ENCODE measurements at regions not wholly inside any gene's neighbourhood (a gene's known extent, or its start where the extent isn't known, plus 50 kb on each side); places are given as distances from the start of the nearest gene placed in this dataset.

DNA sequence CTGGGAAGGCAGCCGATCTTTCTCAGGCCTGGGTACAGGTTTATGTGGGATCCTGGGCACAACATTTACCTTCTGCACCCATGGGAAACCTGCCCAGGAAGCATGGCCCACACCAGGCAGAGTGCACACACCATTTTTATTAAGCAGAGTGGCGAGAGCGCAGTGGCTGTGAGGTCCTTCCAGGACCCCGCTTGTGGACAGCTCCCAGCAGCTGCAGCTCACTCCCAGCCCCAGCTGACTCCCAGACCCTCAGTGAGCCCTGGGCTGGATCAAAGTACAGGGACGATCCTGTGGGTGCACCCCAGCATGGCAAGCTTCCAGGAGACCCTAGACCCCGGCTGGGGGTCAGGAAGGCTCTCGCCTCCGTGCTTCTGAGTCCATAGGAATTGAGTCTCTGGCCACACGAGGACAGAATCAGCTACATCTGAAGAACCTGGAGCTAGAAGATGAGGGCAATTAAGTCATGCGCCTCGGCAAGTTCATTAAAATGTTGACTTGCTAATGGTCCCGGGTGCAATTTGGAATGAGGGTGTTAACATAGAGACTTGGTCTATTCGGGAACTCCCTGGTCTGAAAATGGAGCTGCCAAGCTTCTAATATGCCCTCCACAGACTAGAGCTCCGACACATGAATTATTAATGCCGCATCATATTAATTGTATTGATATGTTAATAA lies 65.4 kb upstream of the SLCO4A1 start:
- DNase-seq (ENCODE audit: extremely low spot score, insufficient read length, low read depth): no peak
- no peak for FAIRE-seq

DNA sequence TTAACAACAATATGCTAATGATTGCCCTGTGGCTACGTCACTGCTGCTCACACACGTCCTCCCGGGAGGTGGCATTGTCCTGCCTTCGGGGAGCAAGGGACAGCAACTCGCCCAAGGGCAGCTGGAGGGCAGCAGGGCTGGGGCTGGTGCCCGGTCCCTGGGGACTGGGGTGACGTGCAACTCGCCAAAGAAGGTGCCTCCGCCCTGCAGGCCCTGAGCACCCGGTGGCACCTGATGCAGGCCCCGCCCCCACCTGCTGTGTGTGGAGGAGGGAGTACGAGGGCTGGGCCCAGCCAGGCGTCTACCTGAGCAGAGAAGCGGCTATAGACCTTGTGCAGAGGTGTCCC lies 64.8 kb upstream of the SLCO4A1 start:
- FAIRE-seq (no peak), DNase-seq (ENCODE audit: extremely low spot score, insufficient read length, low read depth) (no peak)

DNA sequence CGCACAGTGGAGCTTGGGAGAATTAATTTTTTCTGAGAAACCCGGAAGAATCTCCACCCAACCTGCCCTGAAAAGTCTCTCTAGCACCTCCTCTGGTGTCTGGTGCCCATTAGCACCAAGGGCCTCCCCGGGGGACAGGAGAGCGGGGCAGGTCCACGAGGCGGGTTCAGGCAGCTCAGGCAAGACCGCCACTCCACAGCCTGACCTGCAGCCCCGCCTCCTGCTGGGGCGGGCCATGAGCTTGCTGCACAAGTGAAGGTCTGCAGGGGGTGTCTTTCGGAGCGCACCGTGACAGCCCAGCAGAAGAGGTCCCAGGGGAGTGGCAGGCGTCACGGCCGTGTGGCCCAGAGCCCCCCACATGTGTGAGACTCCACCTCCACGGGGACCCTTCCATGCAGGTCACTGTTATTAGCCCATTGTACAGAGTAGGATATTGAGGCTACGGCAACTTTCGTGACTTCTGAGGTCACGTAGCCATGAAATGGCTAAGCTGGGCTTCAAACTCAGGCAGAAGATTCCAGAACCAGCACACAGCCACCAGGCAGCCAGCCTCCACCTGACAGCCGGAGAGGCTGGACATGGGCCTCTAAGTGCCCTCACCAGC lies 63.9 kb upstream of the SLCO4A1 start:
- no peak for DNase-seq (ENCODE audit: extremely low spot score, insufficient read length, low read depth)
- no peak for FAIRE-seq

DNA sequence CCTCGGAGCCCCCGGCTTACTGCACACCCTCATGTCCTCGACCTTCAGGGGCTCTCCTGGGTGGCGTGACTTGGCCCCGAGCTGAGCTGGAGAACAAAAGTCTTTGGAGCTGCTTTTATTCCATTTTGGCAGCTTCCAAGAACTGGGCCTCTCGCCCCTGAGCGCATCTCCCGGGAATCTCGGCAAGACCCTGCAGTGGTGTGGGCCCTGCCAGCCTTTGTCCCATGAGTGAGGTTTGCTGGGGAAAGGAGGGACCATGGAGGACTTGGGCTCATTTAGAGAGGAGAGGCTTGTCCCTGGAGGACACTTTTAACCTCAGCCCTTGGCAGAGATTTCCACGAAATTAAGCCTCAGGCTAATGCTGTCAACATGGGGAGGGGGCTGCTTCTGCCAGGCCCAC lies 62.3 kb upstream of the SLCO4A1 start:
- no peak for FAIRE-seq
- DNase-seq (ENCODE audit: extremely low spot score, insufficient read length, low read depth): no peak

DNA sequence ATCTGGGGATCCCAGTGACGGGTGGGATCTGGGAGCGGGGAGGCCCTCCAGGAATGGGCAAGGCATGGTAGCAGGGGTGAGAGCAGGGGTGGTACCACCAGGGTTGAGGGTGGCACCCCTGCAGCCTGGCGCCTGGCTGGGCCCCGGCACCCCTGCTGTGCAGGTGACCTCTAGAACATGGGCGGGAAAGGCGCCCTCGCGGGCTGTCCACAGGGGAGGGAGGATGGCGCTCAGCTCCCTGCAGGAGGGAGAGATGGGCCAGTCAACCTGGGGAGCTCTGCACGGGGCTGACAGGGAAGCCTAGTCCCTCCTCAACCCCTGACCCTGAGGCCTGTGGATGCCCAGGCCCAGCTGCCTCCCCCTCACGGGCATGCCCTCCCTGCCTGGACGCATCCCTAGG lies 61.6 kb upstream of the SLCO4A1 start:
- no peak for DNase-seq (ENCODE audit: extremely low spot score, insufficient read length, low read depth)
- FAIRE-seq: no peak

DNA sequence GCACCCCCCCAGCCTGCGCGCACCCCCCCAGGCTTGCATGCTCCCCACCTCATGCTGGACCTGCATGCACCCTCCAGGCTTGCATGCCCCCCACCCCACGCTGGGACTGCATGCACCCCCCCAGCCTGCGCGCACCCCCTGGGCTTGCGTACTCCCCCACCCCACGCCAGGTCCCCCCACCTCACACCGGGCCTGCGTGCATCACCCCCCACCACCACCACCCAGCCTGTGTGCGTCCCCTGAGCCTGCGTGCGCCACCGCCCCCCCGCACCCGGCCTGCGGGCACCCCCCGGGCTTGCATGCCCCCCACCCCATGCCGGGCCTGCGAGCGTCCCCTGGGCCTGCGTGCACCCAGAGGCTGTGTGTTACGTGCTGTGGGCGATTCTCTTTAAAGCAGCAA lies 61.0 kb upstream of the SLCO4A1 start:
- DNase-seq (ENCODE audit: extremely low spot score, insufficient read length, low read depth): no peak
- no peak for FAIRE-seq

DNA sequence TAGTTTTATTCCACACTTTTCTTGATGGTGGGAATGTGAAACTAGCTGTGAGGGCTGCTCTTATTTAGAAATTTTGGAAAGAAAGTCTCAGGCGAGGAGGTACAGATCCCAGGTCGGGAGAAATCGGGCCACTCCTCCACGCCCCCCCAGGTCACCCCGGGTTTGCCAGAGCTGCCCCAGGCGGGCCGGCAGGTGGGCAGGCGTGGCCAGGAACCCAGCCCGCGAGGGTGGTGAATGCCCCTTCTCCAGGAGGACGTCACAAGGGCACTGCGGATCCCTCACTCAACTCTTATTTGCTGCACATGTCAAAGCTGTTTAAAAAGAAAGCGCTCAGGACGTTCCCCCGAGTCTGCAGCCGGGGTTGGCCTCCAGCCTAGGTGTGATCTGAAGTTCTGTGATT lies 60.5 kb upstream of the SLCO4A1 start:
- FAIRE-seq: no peak

DNA sequence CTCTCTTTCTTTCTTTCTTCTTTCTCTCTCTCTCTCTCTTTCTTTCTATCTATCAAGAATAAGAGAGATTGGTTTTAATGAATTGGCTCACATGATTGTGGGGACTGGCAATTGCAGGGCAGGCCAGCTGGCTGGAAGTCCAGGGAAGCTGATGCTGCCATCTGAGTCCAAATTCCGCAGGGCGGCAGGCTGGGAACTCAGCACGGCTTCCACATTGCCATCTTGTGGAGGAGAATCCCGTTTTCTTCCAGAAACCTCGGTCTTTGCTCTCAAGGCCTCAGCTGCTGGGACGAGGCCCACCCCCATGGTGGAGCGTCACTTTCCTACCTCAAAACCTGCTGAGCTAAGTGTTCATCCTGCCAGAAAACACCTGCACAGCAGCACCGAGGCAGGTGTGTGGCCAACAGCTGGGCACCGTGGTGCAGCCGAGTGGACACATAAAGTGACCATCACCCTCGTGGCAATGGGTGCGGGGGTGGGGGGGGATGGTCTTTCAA lies 58.8 kb upstream of the SLCO4A1 start:
- DNase-seq (ENCODE audit: extremely low spot score, insufficient read length, low read depth) (no peak), FAIRE-seq (no peak)

More for the DNA sequence above, 60.5 kb upstream of the SLCO4A1 start:
- DNase-seq (ENCODE audit: extremely low spot score, insufficient read length, low read depth): no peak

DNA sequence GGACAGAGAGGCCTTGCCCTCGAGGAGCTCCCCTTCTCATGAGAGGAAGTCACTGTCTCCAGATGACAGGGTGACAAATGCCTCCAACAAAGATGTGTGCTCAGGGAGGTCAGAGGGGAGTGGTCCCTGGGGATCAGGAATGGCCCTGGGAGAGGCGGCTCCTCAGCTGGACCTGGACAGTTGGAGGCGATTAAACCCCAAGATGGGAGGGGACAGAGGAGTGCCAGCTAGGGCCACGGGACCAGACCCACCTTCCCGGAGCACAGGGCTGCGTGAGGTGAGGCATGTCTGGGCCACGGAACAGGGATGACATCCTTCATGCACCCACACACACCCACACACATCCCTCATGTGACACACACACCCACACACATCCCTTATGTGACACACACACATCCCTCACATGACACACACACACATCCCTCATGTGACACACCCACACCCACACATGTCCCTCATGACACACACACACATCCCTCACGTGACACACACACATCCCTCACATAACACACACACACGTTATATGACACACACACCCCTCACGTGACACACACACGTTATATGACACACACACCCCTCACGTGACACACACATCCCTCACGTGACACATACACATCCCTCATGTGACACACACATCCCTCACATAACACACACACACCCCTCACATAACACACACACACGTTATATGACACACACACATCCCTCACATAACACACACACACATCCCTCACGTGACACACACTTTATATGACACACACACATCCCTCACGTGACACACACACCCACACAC lies 57.4 kb upstream of the SLCO4A1 start:
- no peak for DNase-seq (ENCODE audit: extremely low spot score, insufficient read length, low read depth)
- FAIRE-seq: no peak

DNA sequence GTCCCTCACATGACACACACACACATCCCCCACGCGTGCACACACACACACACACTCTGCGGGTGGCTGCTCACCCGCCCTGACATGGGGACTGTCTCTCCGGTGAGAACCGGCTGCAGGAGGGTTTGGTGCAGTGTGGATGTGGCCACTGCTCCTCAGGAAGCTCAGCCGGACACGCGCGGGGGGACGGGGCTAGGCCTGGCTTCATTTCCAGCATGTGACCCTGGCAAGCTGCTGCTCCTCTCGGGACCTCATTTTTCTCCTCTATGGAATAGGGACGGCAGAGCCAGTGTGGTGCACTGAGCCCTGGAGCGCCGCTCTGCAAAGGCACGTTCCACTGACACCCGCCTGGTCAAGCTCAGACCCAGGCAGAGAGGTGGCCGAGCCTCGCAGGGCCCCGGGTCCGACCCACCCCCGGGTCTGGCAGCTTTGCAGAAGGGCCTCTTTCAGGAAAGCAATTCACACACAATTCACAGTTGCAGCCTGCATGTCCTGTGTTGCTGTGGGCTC lies 56.8 kb upstream of the SLCO4A1 start:
- FAIRE-seq: no peak

DNA sequence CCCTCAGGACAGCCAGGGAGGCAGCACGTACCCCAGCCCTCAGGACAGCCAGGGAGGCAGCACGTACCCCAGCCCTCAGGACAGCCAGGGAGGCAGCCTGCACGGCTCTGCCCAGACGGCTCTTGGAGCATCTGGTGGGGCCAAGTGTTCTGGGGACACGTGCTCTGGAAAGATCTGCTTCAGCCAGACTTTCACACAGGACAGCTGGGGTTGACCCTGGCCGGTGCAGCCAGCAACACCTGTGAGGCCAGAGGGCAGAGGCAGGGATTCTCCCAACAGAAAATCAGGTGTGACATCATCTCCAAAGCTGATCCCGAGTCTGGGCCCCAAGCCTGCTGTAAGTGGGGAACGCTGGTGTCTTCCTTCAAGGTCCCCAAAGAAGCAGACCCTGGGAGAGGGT lies 55.5 kb upstream of the SLCO4A1 start:
- FAIRE-seq: no peak
- DNase-seq (ENCODE audit: extremely low spot score, insufficient read length, low read depth): no peak

More for the DNA sequence above, 56.8 kb upstream of the SLCO4A1 start:
- no peak for DNase-seq (ENCODE audit: extremely low spot score, insufficient read length, low read depth)

DNA sequence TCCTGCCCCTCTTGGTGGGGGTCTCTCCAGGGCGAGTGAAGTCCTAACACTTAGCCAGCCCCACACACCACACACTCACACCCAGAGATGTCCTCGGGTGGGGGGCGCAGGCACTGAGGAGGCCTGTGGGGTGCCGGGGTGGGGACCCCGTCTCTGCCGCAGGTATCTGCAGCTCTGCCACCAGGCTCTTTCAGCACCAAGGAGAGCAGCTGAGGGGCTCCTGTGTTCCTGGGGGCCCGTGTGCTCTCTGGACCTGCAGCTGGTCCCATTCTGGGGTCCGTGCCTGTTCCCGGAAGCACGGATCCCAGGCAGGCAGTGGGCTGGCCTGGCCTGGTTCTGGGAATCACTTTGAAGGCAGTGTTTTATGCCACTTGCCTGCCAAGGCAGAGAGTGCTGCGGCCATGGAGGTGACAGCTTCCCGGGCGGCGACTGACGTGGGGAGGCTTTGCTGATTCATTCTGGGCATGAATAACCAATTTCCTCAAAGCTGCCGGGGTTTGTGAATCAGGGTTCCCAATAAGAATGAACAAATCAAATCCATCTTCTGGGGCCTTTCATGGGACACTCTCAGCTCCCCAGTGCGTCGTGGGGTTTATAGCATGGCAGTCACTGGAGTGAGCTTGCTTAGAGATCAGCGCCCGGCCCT lies 54.4 kb upstream of the SLCO4A1 start:
- FAIRE-seq (no peak), DNase-seq (ENCODE audit: extremely low spot score, insufficient read length, low read depth) (no peak)

DNA sequence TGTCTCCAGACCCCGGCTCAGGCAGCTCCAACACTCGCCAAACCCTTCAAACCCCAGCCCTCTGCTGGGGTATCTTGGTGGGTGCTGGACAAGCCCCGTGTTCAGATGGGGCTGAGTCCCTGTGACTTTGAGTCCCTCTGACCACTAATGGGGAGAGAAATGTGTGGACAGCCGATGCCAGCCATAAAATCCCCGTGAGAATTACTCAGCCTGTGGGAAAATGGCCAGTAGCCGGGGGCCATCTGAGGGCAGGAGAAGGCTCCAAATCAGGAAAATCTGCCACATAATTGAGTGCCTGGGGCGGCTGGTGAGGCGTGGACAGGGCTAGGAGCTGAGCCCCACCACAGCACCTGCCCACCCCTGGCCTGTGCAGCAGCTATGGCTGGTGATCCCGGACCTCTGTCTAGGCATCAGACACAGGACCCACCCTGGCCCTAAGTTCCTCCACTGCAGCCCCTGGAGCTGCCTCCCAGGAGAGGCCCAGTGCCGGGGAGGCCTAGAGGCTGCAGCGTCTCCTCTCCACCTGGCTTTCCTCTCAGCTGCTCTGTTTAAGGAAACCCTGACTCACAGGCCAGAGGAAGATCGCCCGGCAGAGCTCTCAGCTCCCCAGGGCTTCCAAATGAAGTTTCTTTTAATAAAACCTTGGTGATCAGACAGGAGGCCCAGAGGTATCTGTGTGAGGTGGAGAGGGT lies 53.7 kb upstream of the SLCO4A1 start:
- DNase-seq (ENCODE audit: extremely low spot score, insufficient read length, low read depth): no peak
- no peak for FAIRE-seq

DNA sequence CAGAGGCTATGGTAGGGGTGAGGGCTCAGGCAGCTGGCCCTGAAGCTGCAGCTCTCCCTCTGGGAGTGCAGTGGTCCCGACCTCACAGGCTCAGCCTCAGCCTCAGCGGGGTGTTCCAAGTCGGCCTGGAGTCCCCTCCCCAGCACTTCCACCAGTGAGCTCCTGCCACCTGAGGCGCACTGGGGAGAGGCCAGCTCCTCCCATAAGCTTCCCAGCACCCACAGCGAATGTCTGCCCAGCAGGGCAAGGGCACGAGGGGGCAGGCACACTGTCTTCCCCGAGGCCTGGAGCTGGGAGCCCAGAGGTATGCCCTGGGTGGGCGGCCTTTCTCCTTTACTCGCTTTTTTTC lies 53.2 kb upstream of the SLCO4A1 start:
- FAIRE-seq: no peak
- DNase-seq (ENCODE audit: extremely low spot score, insufficient read length, low read depth): no peak

DNA sequence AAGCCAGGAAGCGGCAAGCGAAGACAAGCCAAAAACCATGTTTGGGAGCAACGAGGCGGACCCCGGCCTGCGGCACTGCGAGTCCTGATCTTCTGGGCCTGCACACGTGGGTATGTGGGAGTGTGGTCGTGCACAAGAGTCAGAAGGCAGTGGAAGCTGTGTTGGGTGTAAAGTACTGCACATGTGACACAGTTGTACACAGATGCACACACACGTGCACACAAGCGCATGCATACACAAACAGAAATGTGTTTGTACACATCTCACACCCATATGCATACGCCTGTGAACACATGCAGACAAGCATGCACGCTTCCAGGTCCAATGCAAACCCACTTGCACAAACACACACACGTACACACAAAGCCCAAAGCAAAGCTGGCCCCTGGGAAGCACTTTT lies 52.6 kb upstream of the SLCO4A1 start:
- FAIRE-seq (no peak), DNase-seq (ENCODE audit: extremely low spot score, insufficient read length, low read depth) (no peak)

DNA sequence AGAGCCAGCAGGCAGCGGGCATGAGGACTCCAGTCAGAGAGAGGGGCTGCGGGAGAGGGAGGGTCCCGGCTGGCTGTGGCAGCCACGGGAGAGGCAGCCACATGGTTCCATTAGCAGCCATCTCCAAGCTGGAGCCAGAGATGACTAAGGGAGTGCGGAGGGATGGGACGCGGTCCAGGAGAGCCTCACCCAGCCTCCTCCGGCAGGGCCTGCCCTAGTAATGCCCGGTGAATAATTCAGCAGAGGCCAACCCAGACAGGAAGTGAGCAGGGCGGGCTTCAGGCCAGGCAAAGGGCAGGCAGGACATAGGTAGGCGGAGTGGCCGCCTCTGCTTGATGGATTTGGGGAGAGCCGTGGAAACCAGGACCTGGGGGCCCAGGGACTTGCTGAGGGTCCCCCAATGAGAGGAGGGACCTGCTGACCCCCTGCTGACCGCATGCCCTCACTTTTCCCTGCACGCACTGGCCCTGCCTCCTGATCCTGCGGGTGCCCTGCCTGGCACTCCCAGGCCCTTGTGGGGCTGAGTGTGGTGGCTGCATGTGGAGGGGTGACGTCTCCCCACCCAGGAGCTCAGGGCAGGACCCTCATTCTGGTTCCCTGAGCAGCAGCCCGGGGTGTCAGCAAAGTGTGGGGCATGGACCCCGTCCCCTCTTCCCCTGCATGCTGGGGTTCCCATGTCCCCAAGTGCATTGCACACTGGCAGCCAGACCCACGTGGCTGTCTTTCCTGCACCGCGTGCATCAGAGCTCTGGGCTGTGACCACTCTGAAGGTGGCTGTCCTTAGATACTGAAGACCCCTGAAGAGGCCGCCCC lies 51.8 kb upstream of the SLCO4A1 start:
- DNase-seq (ENCODE audit: extremely low spot score, insufficient read length, low read depth): no peak
- no peak for FAIRE-seq

DNA sequence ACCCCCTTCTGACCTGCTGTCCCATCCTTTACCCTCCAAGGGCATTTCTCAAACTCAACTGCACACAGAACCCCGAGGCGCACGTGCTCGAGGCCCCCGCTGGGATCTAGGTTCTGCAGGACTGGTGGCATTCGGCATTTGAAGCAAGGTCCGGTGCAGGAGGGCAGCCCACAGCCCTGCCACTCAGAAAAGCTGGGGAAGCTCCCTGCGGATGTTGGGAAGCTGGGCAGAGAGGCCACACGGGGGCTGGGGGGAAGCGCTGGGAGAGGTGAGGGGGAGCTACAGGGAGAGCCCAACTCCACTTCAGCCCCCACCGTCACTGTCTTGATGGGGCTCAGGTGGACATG lies 51.2 kb upstream of the SLCO4A1 start:
- DNase-seq (ENCODE audit: extremely low spot score, insufficient read length, low read depth): no peak
- FAIRE-seq: no peak

DNA sequence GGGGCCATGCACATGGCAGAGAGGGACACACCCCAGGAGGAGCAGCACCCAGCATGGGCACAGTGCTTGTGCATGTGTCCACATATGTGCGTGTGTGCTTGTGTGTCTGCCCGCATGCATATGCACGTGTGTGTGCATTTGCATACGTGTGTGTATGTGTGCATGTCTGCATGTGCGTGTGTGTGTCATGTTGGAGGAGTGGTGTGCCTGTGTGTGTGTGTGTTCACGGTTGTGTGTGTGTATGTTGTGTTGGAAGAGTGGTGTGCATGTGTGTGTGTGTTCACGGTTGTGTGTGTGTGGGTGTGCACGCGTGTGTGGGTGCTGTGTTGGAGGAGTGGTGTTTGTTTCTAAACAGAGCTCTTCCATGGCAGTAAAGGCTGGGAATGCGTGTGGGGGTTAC lies 50.7 kb upstream of the SLCO4A1 start:
- DNase-seq (ENCODE audit: extremely low spot score, insufficient read length, low read depth) (no peak), FAIRE-seq (no peak)
